Hindlimb muscle (tissue), 1 donor: ENCODE measurements at regions not wholly inside any gene's neighbourhood (a gene's known extent, or its start where the extent isn't known, plus 50 kb on each side); places are given as distances from the start of the nearest gene placed in this dataset.

Experiments used
- DNase-seq: peaks from one replicate; pipeline ENCODE4 v3.0.0-alpha.2; 2013

GRCh38 chr14:35222872-35223466 lies 69.2 kb upstream of the PSMA6 start:
- no peak for DNase-seq

- DNase-seq, result no peak
These were observed 68.3 kb upstream of the PSMA6 start for GRCh38 chr14:35223927-35224326.

- DNase-seq, result no peak
These were observed 67.6 kb upstream of the PSMA6 start for GRCh38 chr14:35224615-35225014.

GRCh38 chr14:35229084-35229791 lies 62.9 kb upstream of the PSMA6 start:
- DNase-seq, result peak; percentile 10

- DNase-seq, result no peak
These were observed 62.4 kb upstream of the PSMA6 start for GRCh38 chr14:35229792-35230089.

GRCh38 chr14:35231207-35231760 lies 60.9 kb upstream of the PSMA6 start:
- DNase-seq, result no peak

- no peak for DNase-seq
These were observed 58.0 kb upstream of the PSMA6 start for GRCh38 chr14:35234012-35234805.

GRCh38 chr14:35235840-35236239 lies 56.3 kb upstream of the PSMA6 start:
- DNase-seq, result no peak

- DNase-seq, result no peak
These were observed 55.4 kb upstream of the PSMA6 start for GRCh38 chr14:35236806-35237205.

- no peak for DNase-seq
These were observed 52.0 kb upstream of the PSMA6 start for GRCh38 chr14:35240231-35240630.
